HG02852 (cell line): ENCODE measurements at regions not wholly inside any gene's neighbourhood (a gene's known extent, or its start where the extent isn't known, plus 50 kb on each side); places are given as distances from the start of the nearest gene placed in this dataset.
"Not testable (repeated sequence)": the region's sequence is repeated elsewhere in the genome, so short reads cannot be mapped to it uniquely, and the experiment has no call there.

ENCODE experiments used
- ATAC-seq: cut with Tn5 transposase; IDR thresholded peaks from one replicate; pipeline ENCODE4 v1.9.1; 2021; ENCODE audit warnings: mild to moderate bottlenecking, moderate library complexity; ENCODE audit not compliant: unreplicated experiment

- ATAC-seq: no peak
Observed at GRCh38 chr2:77578354-77578753, 56.2 kb upstream of the LRRTM4 start.

GRCh38 chr2:77579076-77579769 lies 57.0 kb upstream of the LRRTM4 start:
- ATAC-seq: no peak

- ATAC-seq: no peak
Observed at GRCh38 chr2:77588438-77588837, 66.3 kb upstream of the LRRTM4 start.

GRCh38 chr2:77590298-77590917 lies 68.2 kb upstream of the LRRTM4 start:
- ATAC-seq: no peak

GRCh38 chr2:77592955-77593354 lies 70.8 kb upstream of the LRRTM4 start:
- not testable (repeated sequence) for ATAC-seq

- ATAC-seq: no peak
Observed at GRCh38 chr2:77602771-77603170, 80.6 kb upstream of the LRRTM4 start.

GRCh38 chr2:77604953-77605929 lies 83.1 kb upstream of the LRRTM4 start:
- ATAC-seq: no peak

GRCh38 chr2:77608510-77608909 lies 86.3 kb upstream of the LRRTM4 start:
- no peak for ATAC-seq

GRCh38 chr2:77629539-77629938 lies 107.4 kb upstream of the LRRTM4 start:
- ATAC-seq: no peak

GRCh38 chr2:77631007-77631406 lies 108.8 kb upstream of the LRRTM4 start:
- no peak for ATAC-seq

GRCh38 chr2:77633601-77634000 lies 111.4 kb upstream of the LRRTM4 start:
- no peak for ATAC-seq

GRCh38 chr2:77640924-77641323 lies 118.7 kb upstream of the LRRTM4 start:
- no peak for ATAC-seq

GRCh38 chr2:77642339-77642738 lies 120.2 kb upstream of the LRRTM4 start:
- no peak for ATAC-seq

GRCh38 chr2:77649856-77650255 lies 127.7 kb upstream of the LRRTM4 start:
- ATAC-seq: no peak

- no peak for ATAC-seq
Observed at GRCh38 chr2:77652499-77652898, 130.3 kb upstream of the LRRTM4 start.

GRCh38 chr2:77664491-77664890 lies 142.3 kb upstream of the LRRTM4 start:
- ATAC-seq: no peak

GRCh38 chr2:77666251-77666980 lies 144.2 kb upstream of the LRRTM4 start:
- no peak for ATAC-seq

GRCh38 chr2:77684543-77685319 lies 162.6 kb upstream of the LRRTM4 start:
- not testable (repeated sequence) for ATAC-seq

GRCh38 chr2:77712601-77713000 lies 190.4 kb upstream of the LRRTM4 start:
- ATAC-seq: no peak

- no peak for ATAC-seq
Observed at GRCh38 chr2:77713412-77713811, 191.2 kb upstream of the LRRTM4 start.
